GM18858 (cell line): ENCODE measurements at regions not wholly inside any gene's neighbourhood (a gene's known extent, or its start where the extent isn't known, plus 50 kb on each side); places are given as distances from the start of the nearest gene placed in this dataset.
"Not testable (repeated sequence)": the region's sequence is repeated elsewhere in the genome, so short reads cannot be mapped to it uniquely, and the experiment has no call there.

Experiments
- ATAC-seq: cut with Tn5 transposase; IDR thresholded peaks from one replicate; pipeline ENCODE4 v1.9.1; 2021; ENCODE audit not compliant: unreplicated experiment

- ATAC-seq = no peak
These were observed 50.5 kb upstream of the PARP4 start for GRCh38 chr13:24563087-24563486.

GRCh38 chr13:24563971-24564370 is 51.4 kb upstream of the PARP4 start:
- ATAC-seq = not testable (repeated sequence)

- ATAC-seq = peak; percentile 56
These were observed 52.3 kb upstream of the PARP4 start for GRCh38 chr13:24564881-24565280.

GRCh38 chr13:24567593-24567992 is 55.0 kb upstream of the PARP4 start:
- not testable (repeated sequence) for ATAC-seq

GRCh38 chr13:24574847-24575246 is 62.3 kb upstream of the PARP4 start:
- ATAC-seq = no peak

GRCh38 chr13:24580315-24580714 is 67.7 kb upstream of the PARP4 start:
- ATAC-seq = not testable (repeated sequence)

GRCh38 chr13:24581578-24581977 is 69.0 kb upstream of the PARP4 start:
- ATAC-seq = not testable (repeated sequence)

GRCh38 chr13:24591697-24592096 is 79.1 kb upstream of the PARP4 start:
- ATAC-seq = not testable (repeated sequence)

GRCh38 chr13:24597906-24598670 is 82.1 kb upstream of the ATP12A start:
- ATAC-seq = not testable (repeated sequence)

GRCh38 chr13:24599019-24599791 is 81.0 kb upstream of the ATP12A start:
- not testable (repeated sequence) for ATAC-seq

- ATAC-seq = peak; percentile 68
These were observed 74.3 kb upstream of the ATP12A start for GRCh38 chr13:24605923-24606372.

GRCh38 chr13:24606486-24607170 is 73.6 kb upstream of the ATP12A start:
- no peak for ATAC-seq

GRCh38 chr13:24610956-24611355 is 69.3 kb upstream of the ATP12A start:
- ATAC-seq = no peak

GRCh38 chr13:24612726-24613125 is 67.5 kb upstream of the ATP12A start:
- ATAC-seq = no peak

GRCh38 chr13:24613128-24613527 is 67.1 kb upstream of the ATP12A start:
- no peak for ATAC-seq

GRCh38 chr13:24613755-24614154 is 66.5 kb upstream of the ATP12A start:
- no peak for ATAC-seq

- ATAC-seq = no peak
These were observed 65.7 kb upstream of the ATP12A start for GRCh38 chr13:24614306-24615080.

- no peak for ATAC-seq
These were observed 65.1 kb upstream of the ATP12A start for GRCh38 chr13:24615114-24615513.

GRCh38 chr13:24615911-24616472 is 64.2 kb upstream of the ATP12A start:
- no peak for ATAC-seq

- no peak for ATAC-seq
These were observed 63.7 kb upstream of the ATP12A start for GRCh38 chr13:24616514-24616913.
